GM19324 (cell line): ENCODE measurements at regions not wholly inside any gene's neighbourhood (a gene's known extent, or its start where the extent isn't known, plus 50 kb on each side); places are given as distances from the start of the nearest gene placed in this dataset.

Experiments used
- ATAC-seq: cut with Tn5 transposase; IDR thresholded peaks from one replicate; pipeline ENCODE4 v1.9.1; 2021; ENCODE audit warnings: mild to moderate bottlenecking, moderate library complexity; ENCODE audit not compliant: unreplicated experiment, low FRiP score

DNA sequence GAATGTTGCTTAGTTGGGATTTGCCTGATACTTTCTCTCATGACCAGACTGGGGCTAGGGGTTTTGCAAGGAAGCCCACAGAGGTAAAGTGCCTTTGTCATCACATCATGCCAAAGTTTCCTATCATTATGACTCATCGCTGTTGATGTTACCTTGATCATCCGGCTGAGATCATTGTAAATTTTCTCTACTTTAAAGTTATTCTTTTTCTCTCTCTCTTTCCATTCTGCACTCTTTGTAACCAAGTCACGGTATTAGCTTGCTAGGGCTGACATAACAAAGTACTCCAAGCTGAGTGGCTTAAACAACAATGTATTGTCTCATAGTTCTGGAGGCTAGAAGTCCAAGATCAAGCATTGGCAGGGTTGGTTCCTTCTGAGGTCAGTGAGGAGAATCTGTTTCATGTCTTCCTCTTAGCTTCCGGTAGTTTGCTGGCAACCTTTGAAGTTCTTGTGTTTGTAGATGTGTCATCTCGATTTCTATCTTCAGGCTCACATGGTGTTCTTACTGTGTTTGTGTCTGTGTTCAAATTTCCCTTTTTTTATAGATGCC is 113.0 kb downstream of the DTHD1 start:
- ATAC-seq, result peak; percentile 73

DNA sequence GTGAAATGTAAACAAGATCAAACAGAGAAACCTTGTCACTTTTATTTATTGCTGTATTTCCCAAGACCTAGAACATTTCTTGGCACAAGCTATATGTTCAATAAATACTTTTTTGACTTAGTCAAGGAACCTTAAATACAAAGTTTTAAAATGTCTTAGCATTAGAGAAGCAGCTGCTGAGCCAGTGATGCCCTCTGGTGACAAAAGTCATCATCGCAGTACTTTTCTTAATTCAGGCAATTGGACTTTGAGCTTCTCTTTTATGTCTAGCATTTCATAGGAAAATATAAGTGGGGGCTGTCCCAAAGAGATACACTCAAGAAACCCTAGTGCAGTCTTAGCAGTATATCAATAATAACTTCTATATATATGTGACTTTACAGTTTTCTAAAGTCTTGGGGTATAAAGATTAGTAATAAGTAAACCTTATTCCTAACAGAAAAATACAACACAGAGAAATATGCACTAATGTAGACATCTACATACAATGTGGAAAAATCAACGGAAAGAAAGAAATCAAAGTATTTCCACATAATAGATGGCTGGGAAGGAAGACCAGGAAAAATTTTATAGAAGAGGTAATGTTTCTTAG is 118.4 kb downstream of the DTHD1 start:
- no peak for ATAC-seq

DNA sequence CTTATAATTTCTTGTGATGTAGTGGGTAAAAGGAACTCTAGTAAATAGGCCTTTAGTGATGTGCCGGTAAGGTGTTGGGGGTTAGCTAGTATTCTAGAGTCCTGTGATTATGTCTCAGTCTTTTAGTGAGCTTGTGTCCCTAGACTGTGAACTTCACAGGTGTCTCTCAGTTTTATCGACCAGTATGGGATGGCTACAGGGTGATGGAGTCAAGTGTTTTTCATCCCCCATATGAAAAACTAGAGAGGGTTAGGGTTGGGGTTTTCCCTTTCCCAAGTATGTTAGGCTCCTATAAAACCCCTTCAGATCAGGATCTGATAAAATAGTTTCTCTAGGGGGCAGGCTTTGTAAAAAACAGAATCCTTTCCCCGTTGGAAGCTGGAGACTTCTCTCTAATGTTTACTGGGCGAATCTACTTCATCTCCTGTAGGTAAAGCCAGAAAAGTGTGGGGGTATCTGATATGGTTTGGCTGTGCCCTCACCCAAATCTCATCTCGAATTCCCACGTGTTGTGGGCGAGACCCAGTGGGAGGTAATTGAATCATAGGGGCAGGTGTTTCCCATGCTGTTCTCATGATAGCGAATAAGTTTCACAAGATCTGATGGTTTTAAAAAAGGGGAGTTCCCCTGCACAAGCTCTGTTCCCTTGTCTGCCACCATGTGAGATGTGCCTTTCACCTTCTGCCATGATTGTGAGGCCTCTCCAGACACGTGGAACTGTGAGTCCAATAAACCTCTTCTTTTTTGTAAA is 120.8 kb downstream of the DTHD1 start:
- ATAC-seq, result no peak

DNA sequence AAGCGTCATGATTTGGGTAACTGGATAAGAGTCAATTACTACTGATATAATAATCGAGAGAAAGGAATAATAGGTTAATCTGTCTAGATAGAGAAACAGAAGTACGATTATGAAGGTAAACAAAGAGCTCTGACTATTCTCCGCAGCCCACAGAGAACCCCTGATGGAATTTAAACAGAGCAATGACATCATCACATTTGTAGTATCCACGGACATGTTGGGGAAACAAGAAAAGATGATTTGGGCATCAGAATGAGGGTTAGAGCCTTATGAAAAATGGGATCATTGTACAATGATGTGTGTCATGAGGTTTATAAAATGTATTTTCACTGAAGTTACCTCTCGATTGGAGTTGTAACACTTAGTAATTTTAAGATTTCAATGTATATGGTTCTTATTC is 129.9 kb downstream of the DTHD1 start:
- no peak for ATAC-seq

DNA sequence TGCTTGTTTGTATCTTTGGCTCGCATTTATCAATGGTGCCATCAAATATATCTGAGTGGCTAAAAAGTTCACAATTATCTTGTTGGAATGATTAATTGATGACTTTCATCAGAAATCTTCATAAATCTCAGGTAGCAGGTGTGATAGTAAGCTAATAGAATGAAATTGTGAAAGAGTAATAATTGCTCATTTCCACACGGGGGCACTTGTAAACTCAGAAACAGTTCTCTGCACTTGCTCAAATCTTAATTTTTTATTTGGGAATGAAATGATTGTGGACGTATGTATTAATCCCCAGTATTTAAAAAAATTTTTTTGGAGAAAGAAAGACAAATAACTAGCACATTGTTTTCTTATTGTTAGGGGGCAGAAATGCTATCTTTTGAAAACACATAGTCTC is 132.8 kb downstream of the DTHD1 start:
- no peak for ATAC-seq

DNA sequence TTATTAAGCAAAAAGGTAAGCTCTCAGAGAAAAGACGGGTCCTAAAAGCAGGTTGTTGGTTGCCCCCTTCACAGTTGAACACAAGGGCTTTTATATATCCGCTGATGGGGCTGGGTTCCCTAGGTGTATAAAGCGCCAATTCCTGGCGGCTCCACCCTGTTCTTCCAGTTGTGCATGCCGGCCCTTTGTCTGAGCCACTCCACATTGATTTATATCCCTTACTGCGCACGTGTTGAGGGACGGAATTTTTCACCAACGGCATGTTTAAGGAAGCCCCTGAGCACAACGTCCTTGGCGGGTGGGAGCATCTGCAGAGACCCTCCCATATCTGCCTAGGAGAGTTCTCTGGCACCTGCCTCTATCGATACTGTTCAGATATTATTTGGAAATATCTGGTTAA is 135.7 kb downstream of the DTHD1 start:
- no peak for ATAC-seq

DNA sequence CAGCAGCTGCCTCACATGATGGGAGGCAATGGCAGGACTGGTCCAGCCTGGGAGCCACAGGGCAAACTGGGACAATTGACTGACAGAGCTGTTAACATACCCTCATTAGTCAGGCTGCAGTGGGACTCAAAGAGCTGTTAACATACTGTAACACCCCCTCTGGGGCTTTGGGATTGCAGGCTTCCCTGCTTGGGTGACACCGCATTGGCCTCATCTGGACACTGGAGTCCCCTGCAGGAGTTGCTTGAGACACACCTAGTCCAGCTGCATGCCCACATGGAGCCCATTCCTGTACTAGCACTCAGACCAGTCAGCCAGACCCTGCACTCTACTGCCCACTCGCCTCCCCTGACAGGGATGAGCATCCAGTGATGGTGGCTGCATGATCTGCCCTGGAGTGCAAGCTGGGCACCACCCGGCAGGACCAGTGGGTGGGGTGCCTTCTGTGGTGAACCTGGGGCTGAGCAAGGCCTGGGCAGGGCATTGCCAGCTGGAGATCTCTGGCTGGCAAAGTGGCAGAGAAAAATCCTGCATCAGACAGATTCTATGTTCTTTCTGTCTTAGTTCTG is 138.8 kb downstream of the DTHD1 start:
- no peak for ATAC-seq

DNA sequence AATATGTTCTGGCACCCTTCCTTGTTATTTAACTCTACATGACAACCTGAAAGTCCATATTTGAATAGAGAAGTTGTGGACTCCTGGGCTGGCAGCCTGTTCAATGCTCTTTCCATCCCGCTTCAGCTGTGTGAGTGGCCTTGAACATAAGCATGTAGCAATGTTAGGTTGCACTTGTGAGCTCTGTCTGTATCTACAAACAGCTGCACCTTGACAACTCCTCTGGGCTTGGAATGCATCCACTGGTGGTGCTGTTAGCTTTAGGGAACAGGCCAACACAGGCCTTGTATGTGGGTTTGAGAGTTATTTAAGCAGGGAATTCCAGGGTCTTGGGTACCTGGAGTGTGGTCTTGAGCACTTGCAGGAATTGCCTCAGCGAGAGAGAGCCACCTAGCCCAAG is 141.2 kb downstream of the DTHD1 start:
- ATAC-seq, result no peak

DNA sequence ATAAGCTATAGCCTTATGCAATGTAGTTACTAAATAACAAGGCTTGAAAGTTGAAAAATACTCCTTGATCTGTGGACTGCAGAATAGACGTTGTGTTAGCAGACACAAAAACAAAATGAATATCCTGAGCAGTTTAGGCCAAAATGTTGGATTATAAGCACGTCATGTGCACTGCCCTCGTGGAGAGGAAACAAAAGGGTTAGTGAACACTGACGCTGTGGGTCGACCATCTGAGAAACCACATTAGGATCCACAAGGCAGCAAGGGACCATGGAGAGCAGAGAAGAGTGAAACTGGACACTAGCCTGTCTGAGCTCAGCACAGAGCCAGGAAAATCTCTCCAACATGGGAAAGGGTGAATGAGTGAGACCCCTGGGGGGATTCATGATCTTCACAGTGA is 145.3 kb downstream of the DTHD1 start:
- no peak for ATAC-seq

DNA sequence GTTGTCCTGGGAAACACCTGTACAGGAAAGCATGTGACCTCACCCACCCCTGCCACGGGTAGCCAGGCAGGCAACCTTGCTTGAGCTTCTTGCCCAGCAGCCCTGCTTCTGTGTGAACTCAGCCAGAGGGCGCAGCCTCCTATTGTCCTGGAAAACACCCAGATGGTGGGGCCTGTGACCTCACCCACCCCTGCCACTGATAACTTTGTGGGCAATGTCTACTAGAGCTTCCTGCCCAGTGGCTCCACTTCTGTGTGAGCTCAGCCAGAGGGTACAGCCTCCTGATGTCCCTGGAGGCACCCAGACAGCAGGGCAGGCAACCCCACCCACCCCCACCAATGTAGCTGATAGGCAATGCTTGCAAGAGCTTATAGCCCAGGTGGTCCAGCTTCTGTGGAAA is 146.3 kb downstream of the DTHD1 start:
- no peak for ATAC-seq

DNA sequence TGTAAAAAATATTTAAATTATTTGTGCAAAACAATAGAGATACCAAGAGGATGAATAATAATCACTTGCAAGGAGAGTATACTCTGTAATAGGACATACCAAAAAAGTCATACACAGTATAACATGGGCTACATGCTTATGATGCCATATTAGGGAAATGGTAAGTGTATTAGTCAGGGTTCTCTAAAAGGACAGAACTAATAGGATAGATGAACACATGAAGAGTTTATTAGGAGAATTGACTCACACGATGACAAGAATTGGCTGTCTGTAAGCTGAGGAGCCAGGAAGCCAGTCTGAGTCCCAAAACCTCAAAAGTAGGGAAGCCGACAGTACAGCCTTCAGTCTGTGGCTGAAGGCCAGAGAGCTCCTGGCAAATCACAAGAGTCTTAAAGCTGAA is 151.2 kb downstream of the DTHD1 start:
- ATAC-seq, result no peak

DNA sequence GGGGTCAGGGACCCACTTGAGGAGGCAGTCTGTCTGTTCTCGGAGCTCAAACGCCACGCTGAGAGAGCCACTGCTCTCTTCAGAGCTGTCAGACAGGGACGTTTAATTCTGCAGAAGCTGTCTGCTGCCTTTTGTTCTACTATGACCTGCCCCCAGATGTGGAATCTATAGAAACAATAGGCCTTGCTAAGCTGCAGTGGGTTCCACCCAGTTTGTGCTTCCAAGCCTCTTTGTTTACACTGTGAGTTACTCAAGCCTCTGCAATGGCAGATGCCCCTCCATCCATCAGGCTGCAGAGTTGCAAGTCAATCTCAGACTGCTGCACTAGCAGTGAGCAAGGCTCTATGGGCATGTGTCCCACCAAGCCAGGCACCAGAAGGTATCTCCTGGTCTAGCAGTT is 158.1 kb downstream of the DTHD1 start:
- ATAC-seq, result no peak

DNA sequence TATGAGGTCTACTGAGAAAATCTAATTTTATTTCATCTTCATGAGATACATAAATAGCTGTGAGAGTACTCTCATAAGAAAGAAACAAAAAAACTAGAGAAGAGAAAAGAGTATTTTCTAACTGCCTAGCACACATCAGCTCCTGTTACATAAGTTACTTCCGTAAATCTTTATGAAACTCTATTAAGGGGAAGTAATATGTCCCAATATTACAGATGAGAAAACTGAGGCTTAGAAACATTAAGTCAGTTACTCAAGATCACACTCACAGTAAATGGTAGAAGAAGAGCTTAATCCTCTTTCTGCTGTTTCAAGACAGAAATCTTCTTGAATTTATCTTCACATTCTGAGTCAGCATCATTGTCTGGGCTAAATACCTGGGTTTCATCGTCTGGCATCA is 164.1 kb downstream of the DTHD1 start:
- no peak for ATAC-seq

DNA sequence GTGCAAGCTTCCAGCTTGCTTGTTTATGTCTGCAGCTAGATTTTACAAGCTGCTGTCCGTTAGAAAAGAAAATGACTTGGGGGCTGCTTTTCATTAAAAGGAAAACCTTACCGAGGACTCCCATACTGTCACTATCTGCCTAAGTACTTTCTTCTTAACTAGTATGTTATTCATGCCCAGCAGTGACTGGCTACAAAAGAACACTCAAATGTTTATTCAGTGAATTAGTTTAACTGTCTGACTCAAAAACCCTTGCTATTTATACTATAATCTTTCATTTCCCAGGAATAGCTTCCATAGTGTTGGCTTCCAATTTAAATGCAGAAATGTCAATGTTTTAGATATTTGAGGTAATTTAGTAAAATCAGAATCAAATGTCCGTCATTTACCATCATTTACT is 164.9 kb downstream of the DTHD1 start:
- no peak for ATAC-seq

DNA sequence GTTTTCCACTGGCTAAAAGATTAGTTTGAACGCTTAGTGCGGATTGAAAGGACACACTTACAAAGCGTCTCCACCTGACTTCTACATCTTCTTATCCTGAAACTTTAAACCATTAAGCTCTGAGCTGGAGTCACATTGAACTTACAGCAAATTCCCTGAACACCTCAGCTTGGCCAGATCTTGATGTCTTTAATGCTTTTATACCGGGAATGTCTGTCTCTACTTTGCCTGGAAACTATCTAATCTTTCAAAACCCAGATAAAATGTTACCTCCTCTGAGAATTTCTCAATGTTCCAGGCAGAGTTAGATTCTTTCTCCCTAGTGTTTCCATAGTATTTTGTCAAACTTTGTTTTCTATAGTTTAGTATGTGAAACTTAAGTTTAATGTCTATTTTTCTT is 179.9 kb downstream of the DTHD1 start:
- ATAC-seq, result no peak

DNA sequence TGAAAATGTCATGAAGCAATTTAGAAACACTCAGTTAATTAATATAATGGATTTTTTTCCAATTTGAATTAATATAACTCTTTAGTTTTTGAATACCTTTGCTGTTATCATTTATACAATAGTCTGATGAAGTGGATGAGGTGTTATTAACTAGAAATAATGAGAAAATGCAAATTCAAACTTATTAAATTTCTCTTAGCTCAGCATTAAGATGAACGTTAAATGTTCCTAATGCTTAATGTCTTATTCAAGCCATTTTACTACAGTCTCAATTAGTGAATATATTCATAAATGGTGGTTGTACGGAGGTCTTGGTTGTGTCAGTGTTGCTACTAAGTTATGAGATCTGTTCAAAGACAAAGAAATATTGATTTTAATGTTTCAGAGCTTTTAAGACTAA is 186.3 kb downstream of the DTHD1 start:
- ATAC-seq, result no peak

DNA sequence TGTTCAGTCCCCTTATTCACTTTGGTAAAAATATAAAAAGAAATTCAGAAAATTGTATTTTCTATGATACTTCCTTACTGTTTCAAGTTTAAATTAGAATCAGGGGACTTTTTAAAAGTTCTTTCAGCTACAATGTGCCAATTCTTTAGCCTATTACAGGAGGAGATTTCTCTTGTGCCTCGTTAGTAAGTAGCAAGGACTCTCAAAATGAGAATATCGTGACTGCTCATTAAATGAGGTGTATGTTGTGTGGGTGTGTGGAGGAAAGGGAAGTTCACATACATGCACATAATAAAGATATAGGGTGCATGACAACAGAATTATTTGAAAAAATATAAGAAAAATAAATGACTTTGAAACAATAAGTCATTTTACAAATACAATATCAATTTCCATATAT is 190.5 kb downstream of the DTHD1 start:
- ATAC-seq, result no peak

DNA sequence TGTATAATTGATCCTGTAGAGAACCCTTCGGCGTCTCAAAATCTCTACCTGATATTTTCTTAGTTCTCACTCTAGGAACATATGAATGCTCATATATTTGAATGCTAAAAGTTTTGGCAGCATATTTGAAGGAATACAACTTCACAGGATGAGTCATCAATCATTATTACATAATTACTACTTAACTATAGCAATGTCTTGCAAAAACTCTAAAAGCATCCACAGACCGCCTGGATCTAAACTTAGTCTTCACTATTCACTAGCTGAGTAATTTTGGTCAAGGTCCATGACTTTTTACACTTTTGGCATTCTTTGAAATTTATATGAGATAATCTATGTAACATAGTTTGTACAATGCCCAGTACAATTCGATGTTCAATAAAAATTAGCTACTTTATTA is 194.7 kb downstream of the DTHD1 start:
- ATAC-seq, result no peak

DNA sequence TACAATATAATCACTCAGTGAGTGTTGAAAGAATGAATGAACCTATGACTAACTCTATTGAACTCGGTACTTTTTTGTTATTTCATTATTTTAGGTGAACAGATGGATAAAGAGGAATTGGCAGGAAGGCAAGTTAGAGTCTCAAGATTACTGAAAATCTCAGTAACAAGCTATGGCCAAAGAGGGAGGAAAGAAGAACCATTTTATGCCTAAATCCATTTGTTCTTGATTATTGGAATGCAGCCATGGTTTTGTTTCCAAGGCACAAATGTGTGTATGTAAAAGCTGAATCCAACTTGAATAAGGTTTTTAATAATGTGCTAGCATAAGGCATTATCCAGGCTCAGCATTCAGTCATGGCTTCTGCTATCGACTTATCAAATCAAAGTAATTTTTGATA is 196.4 kb downstream of the DTHD1 start:
- no peak for ATAC-seq

DNA sequence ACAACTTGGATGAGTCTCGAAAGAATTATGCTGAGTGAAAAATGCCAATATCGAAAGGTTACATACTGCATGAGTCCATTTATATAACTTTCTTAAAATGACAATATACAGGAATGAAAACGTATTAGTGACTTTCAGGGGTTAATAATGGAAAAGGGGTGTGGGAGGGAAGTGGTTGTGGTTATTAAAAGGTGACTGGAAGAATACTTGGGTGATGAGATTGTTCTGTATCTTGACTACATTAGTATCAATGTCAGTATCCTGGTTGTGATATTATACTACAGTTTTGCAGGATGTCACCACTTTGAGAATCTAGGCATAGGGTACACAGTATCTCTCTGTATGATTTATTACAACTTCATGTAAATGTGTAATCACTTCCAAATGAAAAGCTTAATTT is 204.5 kb downstream of the DTHD1 start:
- ATAC-seq, result no peak

DNA sequence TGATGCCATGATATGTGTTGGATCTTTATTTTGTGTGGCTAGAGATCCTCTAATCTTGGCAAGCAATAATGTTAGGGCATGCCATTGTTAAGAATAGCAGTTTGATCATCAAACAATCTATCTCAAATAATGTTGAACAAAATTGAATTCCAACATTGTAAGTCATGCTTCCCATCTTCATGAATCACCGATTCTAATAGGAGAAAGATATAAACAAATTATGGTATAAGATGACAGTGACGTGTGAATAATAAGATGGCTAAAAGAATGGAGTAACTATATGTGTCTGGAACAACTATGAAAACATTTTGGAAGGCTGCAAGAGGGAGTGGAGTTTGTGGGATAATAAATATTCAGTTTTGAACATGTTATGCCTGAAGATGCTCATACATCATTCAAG is 208.4 kb downstream of the DTHD1 start:
- ATAC-seq, result no peak

DNA sequence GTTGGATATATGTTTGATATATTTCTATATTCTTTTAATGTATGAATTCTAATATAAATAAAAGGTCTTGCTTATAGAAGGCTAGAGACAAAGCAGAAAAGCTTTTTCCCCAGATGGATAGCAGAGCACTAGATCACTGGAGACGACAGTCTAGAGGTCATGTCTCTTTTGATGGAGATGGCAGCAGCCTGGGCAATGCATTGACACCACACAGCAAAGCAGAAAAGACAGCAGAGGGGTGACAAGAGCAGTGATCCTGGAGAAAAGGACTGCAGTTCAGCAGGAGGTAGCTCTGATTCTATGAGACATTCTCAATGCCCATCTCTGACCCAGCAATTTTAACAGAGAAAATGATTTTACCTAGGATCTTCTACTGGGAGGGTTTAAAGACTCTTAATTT is 210.6 kb downstream of the DTHD1 start:
- no peak for ATAC-seq
